HG03354 (cell line): ENCODE measurements at regions not wholly inside any gene's neighbourhood (a gene's known extent, or its start where the extent isn't known, plus 50 kb on each side); places are given as distances from the start of the nearest gene placed in this dataset.
"Not testable (repeated sequence)": the region's sequence is repeated elsewhere in the genome, so short reads cannot be mapped to it uniquely, and the experiment has no call there.

Source experiments
- ATAC-seq: cut with Tn5 transposase; IDR thresholded peaks from one replicate; pipeline ENCODE4 v1.9.1; 2021; ENCODE audit warnings: mild to moderate bottlenecking; ENCODE audit not compliant: unreplicated experiment, poor library complexity, severe bottlenecking

DNA sequence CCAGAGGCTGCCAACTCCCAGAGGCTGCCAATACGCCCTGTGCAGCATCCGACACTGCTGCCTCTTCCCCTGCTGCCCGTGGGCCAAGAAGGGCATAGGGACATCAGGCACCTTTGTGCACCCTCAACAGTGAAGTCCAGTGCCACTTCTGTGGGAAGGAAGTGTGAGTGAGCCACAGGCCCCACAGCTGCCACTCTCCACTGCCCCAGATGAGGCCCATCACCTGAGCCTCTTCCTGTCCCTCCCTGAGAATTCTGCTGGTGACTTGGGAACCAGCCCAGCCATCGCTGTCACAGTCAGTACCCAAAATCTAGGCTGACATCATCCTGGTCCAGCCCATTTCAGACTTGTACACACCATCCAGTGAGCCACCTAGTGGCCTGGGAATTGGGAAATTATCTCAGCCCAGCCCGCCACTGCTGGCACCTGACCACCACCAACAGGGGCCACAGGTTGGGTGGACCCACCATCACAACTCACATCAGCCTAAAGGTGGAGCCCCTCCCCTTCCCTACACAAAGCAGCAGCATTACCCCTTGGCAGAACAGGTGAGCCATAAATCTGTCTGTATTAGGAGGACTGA is 733.9 kb upstream of the KLHL1 start:
- no peak for ATAC-seq

DNA sequence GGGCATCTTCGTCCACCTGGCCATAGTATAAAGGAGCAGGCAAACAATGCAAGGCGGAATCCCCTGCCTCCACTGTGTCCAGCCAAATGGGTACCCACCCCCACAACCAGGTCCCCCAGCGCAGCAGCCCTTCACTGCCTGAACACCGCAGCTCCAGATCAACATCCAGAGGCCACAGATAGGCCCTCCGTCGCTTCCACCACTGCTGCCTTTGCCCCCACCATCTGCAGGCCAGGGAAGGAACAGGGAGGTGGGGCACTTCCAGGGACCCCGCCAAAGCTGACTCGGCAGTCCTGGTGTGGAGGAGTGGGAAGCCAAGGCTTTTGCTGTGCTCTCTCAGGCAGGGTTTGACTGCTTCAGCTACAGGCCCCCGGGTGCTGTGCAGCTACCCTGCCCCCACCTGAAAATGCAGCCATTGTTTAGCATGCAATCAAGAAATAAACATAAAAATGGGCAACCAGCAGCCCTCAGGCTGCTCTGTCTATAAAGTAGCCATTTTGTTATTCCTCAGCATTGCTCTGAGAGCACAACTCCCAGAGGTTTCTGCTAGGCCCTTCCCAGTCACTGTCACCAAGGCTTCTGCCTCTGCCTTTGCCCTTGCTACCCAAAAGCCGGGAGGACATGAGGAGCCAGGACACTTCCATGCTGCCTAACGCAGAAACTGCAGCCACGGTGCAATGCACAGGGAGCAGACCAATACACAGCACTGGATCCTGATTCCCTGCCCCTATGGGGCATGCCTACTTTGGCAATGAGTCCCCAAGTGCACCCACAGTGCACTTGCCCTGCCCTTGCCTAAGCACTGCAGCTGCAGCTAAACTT is 733.2 kb upstream of the KLHL1 start:
- no peak for ATAC-seq

DNA sequence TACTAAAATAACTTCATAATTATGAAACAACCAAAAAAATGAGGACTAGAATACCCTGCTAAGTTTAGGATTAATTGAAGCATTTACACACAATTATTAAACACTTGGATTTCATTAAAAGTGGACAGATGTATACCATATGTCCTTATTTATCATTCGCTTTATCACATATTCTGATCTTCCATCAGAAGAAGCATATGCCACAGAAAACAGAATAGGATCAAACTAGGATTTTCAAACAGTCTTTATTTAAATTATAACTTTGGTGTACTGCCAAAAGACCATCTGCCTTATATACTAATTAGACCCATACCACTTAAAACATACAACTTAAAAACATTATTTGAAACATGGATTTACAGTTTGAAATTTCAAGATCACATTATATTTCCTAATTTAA is 727.1 kb upstream of the KLHL1 start:
- no peak for ATAC-seq

DNA sequence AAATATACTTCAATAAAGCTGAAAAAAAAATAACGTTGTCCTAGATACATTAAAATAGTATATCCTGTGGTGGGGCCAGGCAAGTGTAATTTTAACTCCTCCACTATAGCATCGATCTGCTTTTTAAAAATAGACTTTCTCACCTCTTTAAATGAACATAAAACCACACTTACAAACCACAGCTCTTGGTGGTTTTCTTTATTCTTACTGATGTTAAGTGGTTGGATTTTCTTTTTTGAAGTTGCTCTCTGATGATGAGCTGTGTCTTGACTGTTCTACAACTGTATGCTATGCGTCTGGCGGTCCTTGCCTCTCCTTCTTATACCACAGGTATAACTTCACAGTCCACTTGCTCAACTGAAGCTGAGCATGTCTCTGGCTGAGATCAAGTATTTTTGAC is 721.5 kb upstream of the KLHL1 start:
- no peak for ATAC-seq

DNA sequence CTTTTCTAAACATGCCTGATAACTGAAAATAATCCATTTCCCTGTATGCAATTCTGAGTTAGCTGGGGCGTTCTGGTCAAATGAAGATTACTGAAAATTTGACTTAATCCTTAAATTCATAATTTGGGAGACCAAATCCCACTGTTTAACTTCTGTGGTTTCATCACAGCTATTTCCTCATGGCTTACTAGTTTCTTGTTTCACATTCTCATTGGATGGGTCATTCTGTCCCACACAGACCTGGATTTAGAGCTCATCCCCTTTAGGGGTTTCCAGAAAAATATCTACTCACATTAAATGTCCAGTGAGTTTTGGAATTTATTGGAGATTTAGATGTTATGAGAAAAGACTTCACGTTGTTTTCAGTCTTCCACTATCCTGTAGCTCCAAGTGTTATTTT is 709.3 kb upstream of the KLHL1 start:
- no peak for ATAC-seq

DNA sequence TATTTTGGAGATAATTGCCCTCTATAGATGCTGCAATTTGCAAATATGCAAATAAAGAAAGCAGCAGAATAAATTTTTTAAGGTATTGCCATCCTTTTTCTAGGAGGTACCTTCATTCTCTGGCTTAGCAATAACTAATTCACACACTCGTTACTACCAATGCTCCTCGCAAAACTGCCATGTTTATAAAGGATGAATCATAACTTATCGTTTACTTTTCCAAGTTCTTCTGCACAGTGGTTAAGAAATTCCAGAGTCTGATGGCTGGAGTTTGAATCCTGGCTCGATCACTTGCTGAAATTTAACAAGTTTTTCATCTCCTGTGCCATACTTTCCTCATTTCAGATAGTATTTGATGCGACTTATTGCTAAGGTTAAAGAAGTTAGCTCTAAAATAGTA is 708.6 kb upstream of the KLHL1 start:
- ATAC-seq = no peak

DNA sequence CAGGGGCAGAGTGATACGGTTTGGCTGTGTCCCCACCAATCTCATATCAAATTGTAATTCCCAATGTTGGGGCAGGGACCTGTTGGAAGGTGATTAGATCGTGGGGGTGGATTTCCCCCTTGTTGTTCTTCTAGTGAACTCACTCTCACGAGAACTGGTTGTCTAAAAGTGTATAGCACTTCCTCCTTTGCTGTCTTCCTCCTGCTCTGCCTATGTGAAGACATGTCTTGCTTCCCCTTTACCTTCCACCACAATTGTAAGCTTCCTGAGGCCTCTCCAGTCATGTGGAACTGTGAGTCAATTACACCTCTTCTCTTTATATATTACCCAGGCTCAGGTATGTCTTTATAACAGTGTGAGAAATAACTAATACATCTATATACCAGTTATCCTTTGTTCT is 706.4 kb upstream of the KLHL1 start:
- ATAC-seq = no peak

DNA sequence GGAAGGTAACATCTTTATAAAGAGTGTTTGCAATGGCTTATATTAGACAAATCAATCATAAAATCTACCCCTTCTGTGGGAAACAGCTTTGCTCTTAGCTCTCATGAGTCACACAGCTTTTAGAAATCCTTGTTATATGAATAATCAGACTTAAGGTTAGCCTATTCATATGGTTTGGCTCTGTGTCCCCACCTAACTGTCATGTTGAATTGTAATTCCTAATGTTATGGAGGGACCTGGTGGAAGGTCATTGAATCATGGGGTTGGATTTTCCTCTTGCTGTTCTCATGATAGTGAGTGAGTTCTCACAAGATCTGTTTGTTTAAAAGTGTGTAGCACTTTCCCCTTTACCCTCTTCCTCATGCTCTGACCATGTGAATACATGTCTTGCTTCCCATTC is 704.2 kb upstream of the KLHL1 start:
- no peak for ATAC-seq

DNA sequence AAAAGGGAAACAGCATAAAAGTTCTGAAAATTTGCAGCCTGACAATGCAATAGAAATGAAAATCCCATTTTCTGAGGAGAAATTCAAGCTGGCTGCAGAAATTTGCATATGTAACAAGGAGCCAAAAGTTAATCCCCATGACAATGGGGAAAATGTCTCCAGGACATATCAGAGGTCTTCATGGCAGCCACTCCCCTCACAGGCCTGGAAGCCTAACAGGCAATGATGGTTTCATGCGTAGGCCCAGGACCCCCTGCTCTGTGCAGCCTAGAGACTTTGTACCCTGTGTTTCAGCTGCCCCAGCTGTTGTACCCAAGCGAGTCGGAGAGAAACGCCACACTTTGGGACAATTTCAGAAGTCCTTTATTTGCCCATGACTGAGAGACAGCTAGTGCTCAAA is 701.3 kb upstream of the KLHL1 start:
- no peak for ATAC-seq

DNA sequence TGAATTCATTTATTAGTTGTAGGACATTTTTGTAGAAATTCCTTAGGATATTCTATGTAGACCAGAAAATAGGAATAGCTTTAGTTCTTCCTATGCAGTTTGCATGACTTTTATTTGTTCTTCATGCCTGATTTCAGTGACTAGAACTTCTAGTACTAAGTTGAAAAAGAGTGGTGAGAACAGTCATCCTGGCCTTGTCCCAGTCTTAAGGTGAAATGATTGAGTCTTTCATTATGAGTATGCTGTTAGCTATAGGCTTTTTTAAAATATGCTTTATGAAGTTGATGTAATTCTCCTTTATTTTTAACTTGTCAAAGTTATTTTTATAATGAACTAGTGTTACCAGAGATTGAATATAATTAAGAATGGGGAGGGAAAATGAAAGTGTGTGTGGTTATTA is 690.1 kb upstream of the KLHL1 start:
- no peak for ATAC-seq

DNA sequence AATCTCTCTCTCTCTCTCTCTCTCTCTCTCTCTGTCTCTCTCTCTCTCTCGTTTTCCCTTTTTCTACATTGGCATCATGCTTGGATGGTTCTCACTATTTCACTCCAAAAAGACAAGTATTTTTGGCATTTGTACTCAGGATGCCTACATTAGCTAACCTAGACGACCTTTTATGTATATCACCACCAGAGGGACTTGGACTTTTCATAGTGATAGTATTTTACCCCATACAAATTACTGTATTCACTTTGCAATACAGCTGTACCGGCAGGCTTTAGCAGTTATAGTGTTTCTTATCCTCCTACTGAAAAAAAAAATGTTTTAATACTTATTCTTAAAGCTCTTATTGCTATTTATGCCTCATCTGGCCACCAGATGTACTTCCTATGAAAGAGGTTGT is 687.2 kb upstream of the KLHL1 start:
- no peak for ATAC-seq

DNA sequence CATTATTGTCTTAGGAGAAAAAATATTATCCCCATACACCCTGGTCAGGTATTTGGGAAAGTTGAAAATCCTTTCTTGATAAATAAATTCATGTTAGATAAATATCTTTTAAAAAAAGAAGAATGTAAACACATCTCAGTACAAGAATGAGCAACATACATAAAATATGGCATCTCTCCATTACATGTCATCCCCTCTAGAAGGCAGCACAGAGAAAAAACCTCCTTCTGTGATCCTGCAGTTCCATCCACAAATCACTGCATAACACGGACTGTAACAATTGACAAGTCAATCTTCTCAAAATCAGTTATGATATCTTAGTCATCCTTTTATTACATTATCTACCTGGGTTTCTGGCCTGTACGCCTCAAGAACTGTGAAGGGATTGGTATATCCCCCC is 683.9 kb upstream of the KLHL1 start:
- ATAC-seq = no peak

DNA sequence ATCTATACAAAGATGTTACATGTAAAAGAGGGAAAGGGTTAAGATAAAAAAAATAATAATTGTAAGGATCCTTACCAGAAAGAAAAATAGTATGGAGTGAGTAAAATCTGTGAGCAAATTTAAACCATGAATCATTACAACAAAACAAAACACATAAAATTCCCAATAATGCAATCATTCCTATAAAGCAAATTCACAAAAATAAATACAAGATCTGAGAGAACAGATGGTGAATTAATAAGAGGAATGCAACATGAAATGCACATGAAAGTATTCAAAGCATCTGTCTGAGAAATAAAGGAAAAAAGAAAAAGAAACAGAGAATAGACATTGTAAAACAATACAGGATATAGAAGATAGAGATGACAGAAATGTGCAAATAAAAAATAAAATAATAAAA is 681.5 kb upstream of the KLHL1 start:
- ATAC-seq = no peak

DNA sequence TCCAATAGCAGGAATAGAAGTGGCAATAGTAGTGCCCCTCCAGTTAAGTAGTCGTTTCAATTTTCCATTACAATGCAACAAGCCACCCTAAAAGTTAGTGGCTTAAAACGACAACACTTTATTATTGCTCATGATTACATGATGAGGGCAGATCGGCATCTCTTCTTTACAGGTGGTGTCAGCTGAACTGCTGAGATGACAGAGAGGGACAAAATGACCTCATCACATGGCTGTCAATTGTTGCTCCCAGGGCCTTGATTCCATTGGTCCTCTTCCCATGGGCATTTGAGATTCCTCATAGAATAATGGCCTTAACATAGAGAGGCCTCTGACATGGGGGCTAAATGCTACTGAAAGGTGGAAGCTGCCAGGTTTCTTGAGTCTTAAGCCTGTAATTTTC is 679.8 kb upstream of the KLHL1 start:
- ATAC-seq = no peak

DNA sequence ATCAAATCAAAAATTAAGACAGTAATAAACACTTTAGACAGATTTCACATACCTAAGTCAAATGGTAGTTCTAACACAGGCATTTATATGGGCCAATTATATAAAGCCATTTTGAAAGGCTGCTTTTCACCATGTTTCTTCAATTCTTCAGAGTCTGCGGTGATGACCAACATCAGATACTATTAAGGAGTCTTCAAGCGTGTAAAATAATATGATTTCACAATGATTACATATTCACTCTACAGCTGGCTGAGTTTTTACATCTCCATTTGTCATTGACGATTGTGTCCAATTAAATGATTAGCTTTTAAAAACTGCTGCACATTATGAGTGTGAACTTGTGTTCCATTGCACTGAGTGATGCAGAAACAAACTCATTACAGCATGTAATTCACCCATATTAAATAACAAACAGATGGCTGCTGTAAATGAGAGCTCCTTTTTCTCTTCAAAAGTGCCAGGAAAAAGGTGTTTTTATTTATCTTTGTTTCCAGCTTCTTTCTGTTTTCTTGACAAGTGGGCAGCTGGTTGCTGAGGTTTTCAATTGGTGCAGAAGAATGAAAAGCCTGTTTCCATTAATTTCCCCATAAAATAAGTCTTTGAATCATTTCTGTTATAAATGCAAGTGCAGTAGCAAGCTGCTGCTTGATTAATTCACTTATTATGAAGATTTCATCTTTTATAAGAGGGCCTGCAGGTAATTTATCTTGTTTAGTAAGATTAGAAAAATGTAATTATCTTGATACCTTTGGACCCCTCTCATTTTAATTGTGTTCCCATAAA is 676.1 kb upstream of the KLHL1 start:
- ATAC-seq = no peak

DNA sequence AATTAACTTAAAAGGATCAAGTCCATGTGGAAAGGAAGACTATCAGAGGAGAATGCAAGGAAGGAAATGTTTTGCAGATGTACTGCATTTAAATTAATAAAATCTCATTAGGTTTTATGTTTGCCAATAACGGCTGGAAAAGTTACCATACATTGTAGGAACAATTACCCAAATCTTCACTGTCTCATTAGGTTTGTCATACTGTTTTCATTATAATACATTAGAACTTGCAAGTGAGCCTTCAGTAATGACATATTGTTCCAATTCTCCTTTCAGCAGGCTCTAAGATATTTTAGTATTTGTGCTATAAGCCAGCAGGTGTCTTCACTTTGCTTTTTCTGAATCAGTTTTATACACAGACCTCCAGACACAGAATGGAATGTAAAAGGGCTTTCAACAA is 661.6 kb upstream of the KLHL1 start:
- ATAC-seq = no peak

DNA sequence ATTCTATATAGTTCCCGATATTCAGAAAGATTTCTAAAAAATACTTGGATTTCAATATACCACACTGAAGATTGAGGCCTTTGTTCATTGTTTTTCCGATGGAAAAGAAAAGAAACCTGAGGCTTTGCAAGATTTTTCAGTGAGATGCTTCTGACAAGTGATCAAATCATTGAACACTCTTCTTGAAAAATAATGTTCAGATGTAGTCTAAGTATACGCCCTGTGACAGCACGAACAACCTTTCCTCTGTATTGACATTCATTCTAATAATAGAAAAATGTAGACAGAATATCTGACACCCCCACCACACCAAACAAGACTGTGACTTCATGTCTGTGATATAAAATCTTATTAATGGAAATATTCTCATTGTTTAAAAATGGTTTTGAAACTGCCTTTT is 650.7 kb upstream of the KLHL1 start:
- no peak for ATAC-seq

DNA sequence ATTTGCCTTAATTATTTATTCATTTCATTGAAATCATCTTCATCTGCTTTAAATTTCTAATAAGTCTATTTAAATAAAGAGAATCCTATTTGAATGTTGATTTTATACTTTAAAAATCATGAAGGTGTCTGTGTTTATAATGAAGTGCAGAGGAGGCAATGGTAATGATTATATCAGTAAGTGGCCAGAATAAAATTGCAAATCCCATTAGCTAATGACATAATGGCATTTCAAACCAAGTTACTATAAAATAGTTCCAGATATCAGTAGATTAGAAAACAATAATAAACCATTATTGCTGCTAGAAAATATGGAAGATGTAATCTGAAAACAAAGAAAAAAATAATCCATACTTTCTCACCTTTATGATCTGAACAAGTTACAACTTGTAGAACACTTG is 647.8 kb upstream of the KLHL1 start:
- no peak for ATAC-seq

DNA sequence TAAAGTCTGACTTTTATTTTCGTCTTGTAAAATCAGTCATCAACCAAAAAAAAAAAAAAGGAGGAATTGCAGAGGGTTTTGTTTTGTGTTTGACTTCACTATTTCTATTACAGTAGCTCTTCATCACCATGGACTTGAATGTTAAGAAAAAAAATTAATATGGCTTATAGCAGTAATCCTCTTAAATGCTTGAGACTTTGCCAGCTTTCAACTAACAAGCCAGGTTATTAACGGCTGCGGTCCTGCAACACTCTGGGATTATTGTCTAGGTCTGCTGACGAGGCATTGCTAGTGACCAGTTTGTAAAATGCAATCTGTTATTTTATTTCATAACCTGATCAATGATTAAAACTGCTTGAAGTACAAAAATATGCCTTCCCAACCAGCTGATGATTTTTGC is 647.2 kb upstream of the KLHL1 start:
- no peak for ATAC-seq

DNA sequence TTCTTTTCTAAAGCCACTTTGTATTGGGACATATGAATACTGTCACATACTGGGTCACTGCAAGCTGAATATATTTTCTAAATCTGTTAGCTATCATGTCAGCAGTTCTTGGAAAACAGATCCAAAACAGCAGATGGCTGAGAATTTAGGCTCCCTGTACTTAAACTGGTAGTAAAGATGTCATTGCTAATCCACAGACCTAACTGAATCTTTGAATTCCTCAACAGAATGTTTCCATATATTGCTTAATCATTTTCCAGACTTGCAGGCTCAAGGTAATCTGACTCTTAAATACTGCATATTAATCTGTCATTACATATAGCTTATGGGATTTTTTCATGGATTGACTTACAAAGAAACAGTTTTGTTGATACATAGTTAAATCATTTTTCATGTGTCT is 639.0 kb upstream of the KLHL1 start:
- no peak for ATAC-seq

DNA sequence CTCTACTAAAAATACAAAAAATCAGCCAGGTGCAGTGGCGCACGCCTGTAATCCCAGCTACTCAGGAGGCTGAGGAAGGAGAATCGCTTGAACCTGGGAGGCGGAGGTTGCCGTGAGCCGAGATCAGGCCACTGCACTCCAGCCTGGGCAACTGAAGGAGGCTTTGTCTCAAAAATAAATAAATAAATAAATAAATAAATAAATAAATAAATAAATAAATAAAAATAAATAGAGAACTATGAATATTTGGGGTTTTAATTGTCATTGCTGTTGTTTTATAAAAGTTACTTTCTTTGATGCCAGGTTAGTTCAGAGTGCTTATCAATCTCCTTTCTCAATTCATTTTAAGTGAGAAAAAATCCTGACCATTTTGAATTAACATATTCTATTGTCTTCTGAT is 638.2 kb upstream of the KLHL1 start:
- ATAC-seq = not testable (repeated sequence)
